ENCODE measurements at regions not wholly inside any gene's neighbourhood (a gene's known extent, or its start where the extent isn't known, plus 50 kb on each side); places are given as distances from the start of the nearest gene placed in this dataset.

DNA sequence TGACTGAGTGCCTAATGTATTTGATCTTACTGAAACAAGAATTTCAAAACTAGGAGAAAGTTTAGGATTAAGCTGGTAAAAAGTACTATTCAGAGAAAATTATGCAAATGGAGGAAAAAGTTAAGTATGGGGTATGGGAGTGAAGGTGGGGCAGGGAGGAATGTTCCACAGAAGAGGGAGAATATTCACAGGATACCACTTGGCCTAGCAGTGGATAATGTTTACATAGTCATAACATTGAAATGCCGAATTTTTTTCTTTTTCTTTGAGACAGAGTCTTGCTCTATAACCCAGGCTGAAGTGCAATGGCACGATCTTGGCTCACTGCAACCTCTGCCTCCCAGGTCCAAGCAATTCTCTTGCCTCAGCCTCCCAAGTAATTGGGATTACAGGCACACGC, 61.2 kb upstream of the LMNB1 start:
- H3K4me3 ChIP-seq (ENCODE audit: low read depth, low read length, poor library complexity, severe bottlenecking), result no peak overlapping the region
- no peak for DNase-seq (ENCODE audit: low spot score)
- no peaks in the 10 kb centered on the region for H3K4me1 ChIP-seq (ENCODE audit: insufficient read depth, low read length, poor library complexity, severe bottlenecking)
- ChIA-PET POLR2A (ENCODE audit: low non-redundant PET) (interaction anchor here (0.6 kb wide), 1 partner anchor 42 kb away, joined by 11 read pairs; no protein-coding TSS in a partner anchor), CTCF (no interaction called here)
- H3K9me3 ChIP-seq (ENCODE audit: low read depth, low read length, poor library complexity, severe bottlenecking), result no peaks in the 10 kb centered on the region
- H3K27me3 ChIP-seq (replicated peaks; ENCODE audit: insufficient read depth, low read depth, low read length, poor library complexity), result no peaks in the 10 kb centered on the region
- BruUV-seq (replicated peaks), result no TSS peak
- intact Hi-C loops (cut with micrococcal nuclease; ENCODE audit: unreplicated experiment), result no loop called here
- H3K36me3 ChIP-seq (ENCODE audit: insufficient read depth, low read length, poor library complexity, severe bottlenecking), result no peaks in the 10 kb centered on the region
- no peak for TF ChIP-seq EZH2 (IDR thresholded peaks at IDR 0.05; ENCODE audit: borderline replicate concordance, low read depth, low read length, poor library complexity, severe bottlenecking)
- TF ChIP-seq, protein P1, sequence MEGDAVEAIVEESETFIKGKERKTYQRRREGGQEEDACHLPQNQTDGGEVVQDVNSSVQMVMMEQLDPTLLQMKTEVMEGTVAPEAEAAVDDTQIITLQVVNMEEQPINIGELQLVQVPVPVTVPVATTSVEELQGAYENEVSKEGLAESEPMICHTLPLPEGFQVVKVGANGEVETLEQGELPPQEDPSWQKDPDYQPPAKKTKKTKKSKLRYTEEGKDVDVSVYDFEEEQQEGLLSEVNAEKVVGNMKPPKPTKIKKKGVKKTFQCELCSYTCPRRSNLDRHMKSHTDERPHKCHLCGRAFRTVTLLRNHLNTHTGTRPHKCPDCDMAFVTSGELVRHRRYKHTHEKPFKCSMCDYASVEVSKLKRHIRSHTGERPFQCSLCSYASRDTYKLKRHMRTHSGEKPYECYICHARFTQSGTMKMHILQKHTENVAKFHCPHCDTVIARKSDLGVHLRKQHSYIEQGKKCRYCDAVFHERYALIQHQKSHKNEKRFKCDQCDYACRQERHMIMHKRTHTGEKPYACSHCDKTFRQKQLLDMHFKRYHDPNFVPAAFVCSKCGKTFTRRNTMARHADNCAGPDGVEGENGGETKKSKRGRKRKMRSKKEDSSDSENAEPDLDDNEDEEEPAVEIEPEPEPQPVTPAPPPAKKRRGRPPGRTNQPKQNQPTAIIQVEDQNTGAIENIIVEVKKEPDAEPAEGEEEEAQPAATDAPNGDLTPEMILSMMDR (conservative IDR thresholded peaks at IDR 0.05; ENCODE audit: low read depth, low read length), result no peak
- H3K27ac ChIP-seq (ENCODE audit: low read depth, low read length, poor library complexity, severe bottlenecking), result no peak overlapping the region

DNA sequence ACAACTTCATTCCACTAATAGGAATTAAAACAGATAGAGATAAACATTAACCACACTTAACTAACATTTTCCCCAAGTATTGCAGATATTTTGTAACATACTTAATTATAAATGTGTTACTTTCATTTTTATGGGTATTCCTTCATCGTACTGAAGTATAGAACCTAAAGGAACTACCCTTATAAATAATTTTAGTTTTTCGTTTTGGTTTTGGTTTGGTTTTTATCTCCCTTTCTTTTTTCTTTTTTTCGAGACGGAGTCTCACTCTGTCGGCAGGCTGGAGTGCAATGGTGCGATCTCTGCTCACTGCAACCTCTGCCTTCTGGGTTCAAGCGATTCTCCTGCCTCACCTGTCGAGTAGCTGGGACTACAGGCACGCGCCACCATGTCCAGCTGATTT, 60.1 kb upstream of the LMNB1 start:
- DNase-seq (ENCODE audit: low spot score), result no peak
- intact Hi-C loops (cut with micrococcal nuclease; ENCODE audit: unreplicated experiment), result no loop called here
- ChIA-PET POLR2A (ENCODE audit: low non-redundant PET) (no interaction called here), CTCF (no interaction called here)
- TF ChIP-seq, protein P1 (conservative IDR thresholded peaks at IDR 0.05; ENCODE audit: low read depth, low read length), result no peak
- TF ChIP-seq EZH2 (IDR thresholded peaks at IDR 0.05; ENCODE audit: borderline replicate concordance, low read depth, low read length, poor library complexity, severe bottlenecking), result no peak
- Histone ChIP-seq H3K9me3 (ENCODE audit: low read depth, low read length, poor library complexity, severe bottlenecking) (no peaks in the 10 kb centered on the region), H3K4me1 (ENCODE audit: insufficient read depth, low read length, poor library complexity, severe bottlenecking) (no peaks in the 10 kb centered on the region), H3K36me3 (ENCODE audit: insufficient read depth, low read length, poor library complexity, severe bottlenecking) (no peaks in the 10 kb centered on the region), H3K27ac (ENCODE audit: low read depth, low read length, poor library complexity, severe bottlenecking) (no peak overlapping the region), H3K27me3 (replicated peaks; ENCODE audit: insufficient read depth, low read depth, low read length, poor library complexity) (no peaks in the 10 kb centered on the region), H3K4me3 (ENCODE audit: low read depth, low read length, poor library complexity, severe bottlenecking) (no peak overlapping the region)
- no TSS peak for BruUV-seq (replicated peaks)

DNA sequence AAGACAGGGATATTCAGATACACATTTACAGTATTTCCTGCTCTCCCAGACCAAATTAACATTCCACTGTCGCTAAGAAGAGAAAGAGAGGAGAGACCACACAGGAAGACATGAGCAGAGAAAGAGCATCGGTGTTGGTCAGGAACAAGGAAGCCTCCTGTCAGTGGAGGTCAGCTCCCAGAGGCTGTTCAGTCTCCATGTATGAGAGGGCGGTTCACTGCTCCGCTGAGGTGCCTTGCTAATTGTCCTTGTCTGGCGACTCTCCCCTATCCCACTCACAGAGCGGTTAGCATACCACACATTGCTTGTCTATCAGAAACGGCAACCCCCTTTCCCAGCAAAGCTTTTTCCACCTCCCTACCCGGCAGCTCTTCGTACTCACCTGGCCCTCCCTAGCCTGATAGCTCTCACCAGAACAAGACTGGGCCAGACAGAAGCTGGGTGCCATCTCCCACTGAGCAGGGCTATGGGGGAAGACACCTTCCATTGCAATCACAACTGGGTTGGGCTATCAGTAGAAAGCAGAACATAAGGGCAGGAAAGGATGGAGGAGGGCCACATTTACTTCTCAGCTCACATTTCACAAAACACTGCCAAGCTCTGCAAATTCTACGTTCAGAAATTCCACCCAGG, 58.6 kb upstream of the LMNB1 start:
- DNase-seq (ENCODE audit: low spot score), result no peak
- no peaks in the 10 kb centered on the region for H3K9me3 ChIP-seq (ENCODE audit: low read depth, low read length, poor library complexity, severe bottlenecking)
- intact Hi-C loops (cut with micrococcal nuclease; ENCODE audit: unreplicated experiment), result no loop called here
- no peaks in the 10 kb centered on the region for H3K36me3 ChIP-seq (ENCODE audit: insufficient read depth, low read length, poor library complexity, severe bottlenecking)
- H3K27me3 ChIP-seq (replicated peaks; ENCODE audit: insufficient read depth, low read depth, low read length, poor library complexity), result no peaks in the 10 kb centered on the region
- no peak overlapping the region for H3K27ac ChIP-seq (ENCODE audit: low read depth, low read length, poor library complexity, severe bottlenecking)
- ChIA-PET CTCF (no interaction called here), POLR2A (ENCODE audit: low non-redundant PET) (no interaction called here)
- no peaks in the 10 kb centered on the region for H3K4me1 ChIP-seq (ENCODE audit: insufficient read depth, low read length, poor library complexity, severe bottlenecking)
- TF ChIP-seq, protein P1 (conservative IDR thresholded peaks at IDR 0.05; ENCODE audit: low read depth, low read length), result no peak
- TF ChIP-seq EZH2 (IDR thresholded peaks at IDR 0.05; ENCODE audit: borderline replicate concordance, low read depth, low read length, poor library complexity, severe bottlenecking), result no peak
- no peak overlapping the region for H3K4me3 ChIP-seq (ENCODE audit: low read depth, low read length, poor library complexity, severe bottlenecking)
- no TSS peak for BruUV-seq (replicated peaks)
